Liver (tissue), 8 donors: ENCODE measurements at regions not wholly inside any gene's neighbourhood (a gene's known extent, or its start where the extent isn't known, plus 50 kb on each side); places are given as distances from the start of the nearest gene placed in this dataset.

Experiments
- DNase-seq: peaks from one replicate; pipeline ENCODE4 v3.0.0-alpha.2; 2017; ENCODE audit warnings: low spot score
- H3K27ac ChIP-seq, 2 donors: one replicate each; pipeline ENCODE4 v1.7.0; 2013; ENCODE audit warnings: inconsistent platforms in 2 of 2, low read length in 2 of 2, control low read depth in 1 of 2, low read depth in 1 of 2, mild to moderate bottlenecking in 1 of 2
- H3K27me3 ChIP-seq, 4 donors: one replicate each; pipeline versions ENCODE4 v1.6.1 to v1.7.0; 2013; ENCODE audit warnings: low read length in 3 of 4, inconsistent platforms in 1 of 4, mild to moderate bottlenecking in 1 of 4, moderate library complexity in 1 of 4; ENCODE audit not compliant: control insufficient read depth in 4 of 4, insufficient read depth in 4 of 4
- H3K36me3 ChIP-seq, 4 donors: one replicate each; pipeline versions ENCODE4 v1.6.1 to v1.7.0; 2013; ENCODE audit warnings: low read length in 3 of 4, mild to moderate bottlenecking in 3 of 4, low read depth in 1 of 4, moderate library complexity in 1 of 4; ENCODE audit not compliant: control insufficient read depth in 4 of 4, insufficient read depth in 3 of 4
- H3K4me1 ChIP-seq, 4 donors: one replicate each; pipeline versions ENCODE4 v1.6.1 to v1.7.0; 2013; ENCODE audit warnings: low read length in 3 of 4, mild to moderate bottlenecking in 3 of 4, moderate library complexity in 1 of 4; ENCODE audit not compliant: control insufficient read depth in 4 of 4, insufficient read depth in 4 of 4
- H3K4me3 ChIP-seq, 3 donors: one replicate each; pipeline versions ENCODE4 v1.6.1 to v1.7.0; 2013; ENCODE audit warnings: low read length in 3 of 3, control low read depth in 1 of 3, low read depth in 1 of 3, mild to moderate bottlenecking in 1 of 3
- H3K9ac ChIP-seq, 2 donors: one replicate each; pipeline ENCODE4 v1.7.0; 2013; ENCODE audit warnings: low read length in 2 of 2, mild to moderate bottlenecking in 2 of 2, moderate library complexity in 2 of 2, control low read depth in 1 of 2, low read depth in 1 of 2
- H3K9me3 ChIP-seq, 4 donors: one replicate each; pipeline versions ENCODE4 v1.6.1 to v1.7.0; 2013; ENCODE audit warnings: low read length in 3 of 4; ENCODE audit not compliant: control insufficient read depth in 4 of 4
- CTCF ChIP-seq: fragments of 150-350 bp; IDR thresholded peaks from 2 replicates; pipeline ENCODE4 v1.5.1; 2017; ENCODE audit warnings: improper control_type of control experiment, low read depth, low read length; ENCODE audit not compliant: missing input control
- EGR1 ChIP-seq, 2 donors: IDR thresholded peaks; 2 replicates each; pipeline ENCODE4 v1.6.1; 2016 to 2018; ENCODE audit warnings: antibody characterized with exemption in 2 of 2, low read depth in 2 of 2
- FOXA1 ChIP-seq: IDR thresholded peaks from 2 replicates; pipeline ENCODE4 v1.6.1; 2016; ENCODE audit warnings: antibody characterized with exemption
- FOXA2 ChIP-seq: IDR thresholded peaks from 2 replicates; pipeline ENCODE4 v1.6.1; 2016; ENCODE audit warnings: antibody characterized with exemption
- GABPA ChIP-seq, 2 donors: IDR thresholded peaks in 1 of 2; conservative IDR thresholded peaks in 1 of 2; 2 replicates each; pipeline ENCODE4 v1.6.1; 2016; ENCODE audit warnings: antibody characterized with exemption in 2 of 2, mild to moderate bottlenecking in 1 of 2, moderate library complexity in 1 of 2
- HNF4A ChIP-seq, 2 donors: conservative IDR thresholded peaks; 2 replicates each; pipeline ENCODE4 v1.6.1; 2016; ENCODE audit warnings: antibody characterized with exemption in 2 of 2, mild to moderate bottlenecking in 2 of 2
- HNF4G ChIP-seq: IDR thresholded peaks from 2 replicates; pipeline ENCODE4 v1.6.1; 2016; ENCODE audit warnings: antibody characterized with exemption
- JUND ChIP-seq, 2 donors: IDR thresholded peaks; 2 replicates each; pipeline ENCODE4 v1.6.1; 2016; ENCODE audit warnings: antibody characterized with exemption in 2 of 2
- MAX ChIP-seq: IDR thresholded peaks from 2 replicates; pipeline ENCODE4 v1.6.1; 2016; ENCODE audit warnings: antibody characterized with exemption
- NR2F2 ChIP-seq: IDR thresholded peaks from 2 replicates; pipeline ENCODE4 v1.6.1; 2016; ENCODE audit warnings: antibody characterized with exemption
- RAD21 ChIP-seq, 2 donors: IDR thresholded peaks; 2 replicates each; pipeline ENCODE4 v1.6.1; 2016; ENCODE audit warnings: antibody characterized with exemption in 2 of 2, mild to moderate bottlenecking in 2 of 2
- REST ChIP-seq: IDR thresholded peaks from 2 replicates; pipeline ENCODE4 v1.6.1; 2016; ENCODE audit warnings: antibody characterized with exemption, mild to moderate bottlenecking
- RXRA ChIP-seq, 2 donors: IDR thresholded peaks; 2 replicates each; pipeline ENCODE4 v1.6.1; 2017 to 2018; ENCODE audit warnings: antibody characterized with exemption in 2 of 2, mild to moderate bottlenecking in 1 of 2
- SP1 ChIP-seq: IDR thresholded peaks from 2 replicates; pipeline ENCODE4 v1.6.1; 2018; ENCODE audit warnings: antibody characterized with exemption, mild to moderate bottlenecking
- TAF1 ChIP-seq: conservative IDR thresholded peaks from 2 replicates; pipeline ENCODE4 v1.6.1; 2016; ENCODE audit warnings: antibody characterized with exemption, mild to moderate bottlenecking
- YY1 ChIP-seq: IDR thresholded peaks from 2 replicates; pipeline ENCODE4 v1.6.1; 2016; ENCODE audit warnings: antibody characterized with exemption, mild to moderate bottlenecking
- ZBTB33 ChIP-seq: IDR thresholded peaks from 2 replicates; pipeline ENCODE4 v1.6.1; 2016; ENCODE audit warnings: antibody characterized with exemption
- WGBS: extraction: QIAGEN DNeasy Blood & Tissue Kit; methylation state at CpG from one replicate; pipeline ENCODE4 v1.1.7; 2013; 5-methylcytosine and 5-hydroxymethylcytosine counted together
- TF ChIP-seq, protein P1 (sequence below): IDR thresholded peaks from 2 replicates; pipeline ENCODE4 v1.6.1; 2016; ENCODE audit warnings: antibody characterized with exemption
- donor health status: healthy.
- donor health status: healthy.
- donor health status: healthy.
- donor health status: healthy.
- donor health status: healthy.

GRCh38 chr10:130480491-130480890 is 344.3 kb downstream of the GLRX3 start:
- WGBS, result 87% methylated on average over 16 of the region's 16 CpGs

DNA sequence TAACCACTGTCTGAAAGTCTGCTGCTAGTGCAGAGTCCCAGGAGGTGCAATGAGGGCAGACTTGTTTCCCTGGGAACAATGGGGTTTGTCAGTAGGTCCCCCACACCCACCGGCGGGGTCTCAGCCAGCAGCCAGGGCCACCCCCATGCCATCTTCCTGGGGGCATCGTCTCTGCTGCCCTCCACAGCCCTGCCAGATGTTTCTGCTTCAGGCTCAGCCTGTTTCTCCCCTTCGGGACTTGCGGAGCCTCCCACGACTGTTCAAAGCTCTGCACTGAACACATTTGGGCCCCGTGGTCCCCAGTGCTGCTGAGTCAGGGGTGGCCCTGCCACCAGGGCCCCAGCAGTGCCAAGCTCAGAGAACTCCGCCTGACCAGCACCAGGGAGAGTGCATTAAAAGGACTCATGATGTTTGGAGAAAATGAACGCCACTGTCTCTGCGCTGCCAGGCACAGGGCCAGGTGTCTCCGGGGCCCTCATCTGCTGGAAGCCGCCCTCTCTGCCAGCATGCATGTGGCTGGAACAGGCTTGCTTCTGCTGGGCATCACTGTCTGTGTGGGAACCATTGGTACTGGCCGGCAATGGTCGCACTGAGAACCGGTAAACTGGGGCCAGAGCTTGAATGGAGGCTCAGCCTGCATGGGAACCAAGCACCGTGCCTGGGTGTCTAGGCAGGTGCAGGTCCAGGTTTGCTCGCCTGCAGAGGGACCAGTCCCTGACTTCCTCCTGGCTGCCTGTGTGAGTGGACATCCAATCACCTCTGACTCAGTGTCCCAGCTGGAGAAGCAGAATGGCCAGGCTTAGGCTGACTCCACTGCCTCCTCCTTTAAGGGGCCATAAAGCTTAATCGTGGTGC is 345.1 kb downstream of the GLRX3 start:
- TF ChIP-seq ZBTB33 (no peak), EGR1 (IDR thresholded peaks at IDR 0.05; ENCODE audit: low read depth in 2 of 2) (no peak), YY1 (no peak), MAX (no peak), FOXA1 (no peak), RAD21 (IDR thresholded peaks at IDR 0.05) (no peak), REST (no peak), NR2F2 (no peak), FOXA2 (no peak), HNF4A (conservative IDR thresholded peaks at IDR 0.05) (no peak), HNF4G (no peak), TAF1 (no peak), GABPA (IDR thresholded peaks at IDR 0.05 in 1 of 2, conservative IDR thresholded peaks at IDR 0.05 in 1 of 2) (no peak), CTCF (no peak), RXRA (IDR thresholded peaks at IDR 0.05) (no peak), JUND (IDR thresholded peaks at IDR 0.05) (no peak), SP1 (no peak)
- TF ChIP-seq, protein P1, sequence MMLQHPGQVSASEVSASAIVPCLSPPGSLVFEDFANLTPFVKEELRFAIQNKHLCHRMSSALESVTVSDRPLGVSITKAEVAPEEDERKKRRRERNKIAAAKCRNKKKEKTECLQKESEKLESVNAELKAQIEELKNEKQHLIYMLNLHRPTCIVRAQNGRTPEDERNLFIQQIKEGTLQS, result no peak
- H3K4me3 ChIP-seq, result no peak overlapping the region
- no peaks in the 10 kb centered on the region for H3K27me3 ChIP-seq
- no peaks in the 10 kb centered on the region for H3K36me3 ChIP-seq
- DNase-seq, result no peak
- H3K27ac ChIP-seq, result no peak overlapping the region
- H3K9ac ChIP-seq, result no peak overlapping the region
- WGBS, result 78% methylated on average over 18 of the region's 18 CpGs
- H3K4me1 ChIP-seq, result no peaks in the 10 kb centered on the region
- H3K9me3 ChIP-seq, result no peaks in the 10 kb centered on the region

More at GRCh38 chr10:130480491-130480890, 344.3 kb downstream of the GLRX3 start:
- H3K27ac ChIP-seq, result no peak overlapping the region
- H3K4me3 ChIP-seq, result no peak overlapping the region
- DNase-seq, result no peak
- TF ChIP-seq JUND (IDR thresholded peaks at IDR 0.05) (no peak), GABPA (IDR thresholded peaks at IDR 0.05 in 1 of 2, conservative IDR thresholded peaks at IDR 0.05 in 1 of 2) (no peak)
- H3K4me1 ChIP-seq, result no peaks in the 10 kb centered on the region
- no peaks in the 10 kb centered on the region for H3K36me3 ChIP-seq
- H3K9me3 ChIP-seq, result no peaks in the 10 kb centered on the region
- H3K9ac ChIP-seq, result no peak overlapping the region
- H3K27me3 ChIP-seq, result no peaks in the 10 kb centered on the region
